Vagina (tissue), 2 donors: ENCODE measurements at regions not wholly inside any gene's neighbourhood (a gene's known extent, or its start where the extent isn't known, plus 50 kb on each side); places are given as distances from the start of the nearest gene placed in this dataset.

Experiments used
- CTCF ChIP-seq, 3 experiments: fragments of 450-650 bp in 2 of 3; fragments of 200-600 bp in 1 of 3; sonication (generic) in 1 of 3; IDR thresholded peaks; one replicate each; pipeline ENCODE4 v1.5.1; 2017 to 2019; ENCODE audit warnings: antibody characterized with exemption in 3 of 3, mild to moderate bottlenecking in 2 of 3, moderate library complexity in 2 of 3
- POLR2A ChIP-seq, 2 donors: fragments of 450-650 bp; IDR thresholded peaks; one replicate each; pipeline ENCODE4 v1.6.1; 2017; ENCODE audit warnings: antibody characterized with exemption in 2 of 2, mild to moderate bottlenecking in 2 of 2, moderate library complexity in 2 of 2

GRCh38 chr5:2178071-2178477, 295.3 kb upstream of the IRX4 start:
- TF ChIP-seq CTCF (IDR thresholded peaks at IDR 0.05) (no peak), POLR2A (IDR thresholded peaks at IDR 0.05) (no peak)
